NCI-H1694 (cell line): ENCODE measurements at regions not wholly inside any gene's neighbourhood (a gene's known extent, or its start where the extent isn't known, plus 50 kb on each side); places are given as distances from the start of the nearest gene placed in this dataset.

Experiments
- DNase-seq: peaks from one replicate; lab custom pipeline; 2025; lab: John Stamatoyannopoulos, UW

- no peak for DNase-seq
These were observed 243.4 kb upstream of the TBC1D5 start for GRCh38 chr3:17985658-17986347.

DNA sequence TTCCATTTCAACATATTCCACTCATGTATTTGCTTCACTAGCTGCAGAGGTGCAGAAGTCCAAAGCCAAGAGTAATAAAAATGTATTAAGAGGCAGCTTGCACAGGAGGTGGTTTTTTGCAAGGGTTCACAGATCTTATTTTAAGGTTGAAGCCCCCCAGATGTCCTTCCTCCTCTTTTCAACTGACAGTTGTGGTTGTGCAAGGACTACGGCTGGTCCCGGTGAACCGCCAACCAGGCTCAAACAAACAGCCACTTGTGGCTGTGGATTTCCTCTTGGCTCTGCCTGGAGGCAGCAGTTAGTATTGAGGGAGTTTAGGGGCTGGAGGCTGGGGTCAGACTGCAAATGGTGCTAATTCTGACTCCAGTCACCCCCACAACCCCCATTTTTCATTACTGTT, 240.7 kb upstream of the TBC1D5 start:
- no peak for DNase-seq

DNA sequence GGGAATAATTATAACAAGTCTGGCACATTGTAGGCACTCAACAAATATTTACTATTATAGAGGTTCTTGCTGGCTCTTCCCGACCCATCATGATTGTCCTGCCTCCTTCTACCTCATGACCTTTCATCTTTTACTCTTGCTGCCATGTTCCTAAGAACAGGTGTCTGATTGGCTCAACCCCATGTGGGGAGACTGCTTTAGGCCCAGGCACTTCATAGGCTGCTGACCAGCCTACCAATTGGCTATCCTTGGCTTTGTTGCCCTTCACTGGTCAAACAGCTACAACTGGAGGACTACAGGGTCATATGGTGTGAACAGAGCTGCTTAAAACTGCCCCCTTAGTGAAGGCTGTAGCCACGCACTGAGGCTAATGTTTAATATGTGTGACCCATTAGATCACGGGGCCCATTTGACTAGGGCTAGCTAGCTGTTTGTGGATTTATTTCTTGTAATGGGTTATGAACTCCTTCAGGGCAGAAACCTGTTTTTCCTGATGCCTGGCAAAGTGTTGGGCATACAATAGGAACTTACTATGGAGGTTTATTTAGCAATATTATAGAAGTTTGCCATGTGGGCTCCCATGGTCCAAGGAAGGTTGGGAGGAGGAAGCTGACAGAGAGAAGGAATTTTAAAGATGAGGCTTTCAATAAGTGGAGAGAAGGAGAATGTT, 239.9 kb upstream of the TBC1D5 start:
- no peak for DNase-seq

- DNase-seq = no peak
These were observed 238.4 kb upstream of the TBC1D5 start for GRCh38 chr3:17980863-17981262.

DNA sequence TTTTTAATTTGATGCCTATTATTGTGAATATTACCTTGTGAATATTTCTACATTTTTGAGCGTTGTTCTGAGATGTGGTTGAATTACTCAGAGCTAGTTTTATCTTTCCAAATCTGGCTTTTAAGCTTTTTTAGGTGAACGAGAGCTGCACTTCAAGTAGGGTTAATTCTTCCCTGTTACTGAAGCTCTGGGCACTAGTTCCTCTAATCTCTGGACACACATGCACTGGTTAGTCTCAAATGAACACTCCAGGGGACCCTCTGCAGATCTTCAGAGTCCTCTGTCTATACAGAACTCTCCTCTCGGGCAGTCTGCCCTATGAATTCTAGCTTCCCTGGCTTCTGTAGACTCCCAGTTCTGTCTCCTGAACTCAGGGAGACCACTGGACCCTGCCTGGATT, 237.5 kb upstream of the TBC1D5 start:
- DNase-seq = no peak

DNA sequence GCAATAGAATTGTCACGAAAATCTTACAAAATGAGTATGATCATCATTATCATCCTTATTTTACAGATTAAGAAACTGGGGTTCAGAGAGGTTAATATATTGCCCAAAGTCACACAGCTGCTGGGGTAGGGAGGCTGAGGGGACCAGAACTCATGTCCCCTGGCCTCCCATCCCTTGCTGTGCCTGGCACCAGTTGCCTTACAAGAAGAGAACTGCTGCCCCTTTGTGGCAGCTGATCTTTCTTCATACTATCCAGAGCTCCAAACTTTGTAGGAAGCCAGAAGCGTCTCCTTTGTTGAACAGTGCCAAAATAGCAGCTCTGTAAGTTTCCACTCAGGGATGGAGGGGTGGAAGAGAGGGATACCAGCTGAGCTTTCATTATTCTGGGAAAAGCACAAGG, 236.8 kb upstream of the TBC1D5 start:
- DNase-seq = no peak

DNA sequence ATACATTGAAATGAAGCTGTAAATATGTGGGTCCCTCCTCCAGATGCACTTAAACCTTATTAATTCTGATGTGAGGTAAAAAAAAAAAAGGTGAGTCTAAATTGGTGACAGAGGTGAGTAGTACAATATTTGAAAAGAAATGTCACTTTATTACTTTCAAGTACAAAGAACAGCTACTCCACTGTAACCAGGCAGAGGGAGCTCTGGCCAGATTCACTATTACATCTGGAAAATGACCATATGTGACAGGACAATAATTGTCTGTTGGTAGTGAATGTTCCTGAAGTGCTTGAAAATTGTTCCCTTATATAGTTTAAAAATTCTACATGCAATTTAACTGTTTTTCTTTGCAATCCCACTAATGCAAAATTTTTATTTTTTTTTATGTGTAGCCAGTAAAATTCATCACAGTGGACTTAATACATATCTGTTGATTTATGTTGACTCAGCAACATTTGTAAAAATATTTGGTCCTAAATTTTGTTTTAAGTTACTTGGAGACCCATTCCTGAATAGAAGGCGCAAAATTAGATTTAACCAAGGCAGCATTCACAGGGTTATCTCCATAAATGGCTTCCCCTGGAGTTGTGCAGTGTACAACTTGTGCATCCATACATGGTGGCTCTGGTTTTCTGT, 231.9 kb upstream of the TBC1D5 start:
- DNase-seq = no peak

DNA sequence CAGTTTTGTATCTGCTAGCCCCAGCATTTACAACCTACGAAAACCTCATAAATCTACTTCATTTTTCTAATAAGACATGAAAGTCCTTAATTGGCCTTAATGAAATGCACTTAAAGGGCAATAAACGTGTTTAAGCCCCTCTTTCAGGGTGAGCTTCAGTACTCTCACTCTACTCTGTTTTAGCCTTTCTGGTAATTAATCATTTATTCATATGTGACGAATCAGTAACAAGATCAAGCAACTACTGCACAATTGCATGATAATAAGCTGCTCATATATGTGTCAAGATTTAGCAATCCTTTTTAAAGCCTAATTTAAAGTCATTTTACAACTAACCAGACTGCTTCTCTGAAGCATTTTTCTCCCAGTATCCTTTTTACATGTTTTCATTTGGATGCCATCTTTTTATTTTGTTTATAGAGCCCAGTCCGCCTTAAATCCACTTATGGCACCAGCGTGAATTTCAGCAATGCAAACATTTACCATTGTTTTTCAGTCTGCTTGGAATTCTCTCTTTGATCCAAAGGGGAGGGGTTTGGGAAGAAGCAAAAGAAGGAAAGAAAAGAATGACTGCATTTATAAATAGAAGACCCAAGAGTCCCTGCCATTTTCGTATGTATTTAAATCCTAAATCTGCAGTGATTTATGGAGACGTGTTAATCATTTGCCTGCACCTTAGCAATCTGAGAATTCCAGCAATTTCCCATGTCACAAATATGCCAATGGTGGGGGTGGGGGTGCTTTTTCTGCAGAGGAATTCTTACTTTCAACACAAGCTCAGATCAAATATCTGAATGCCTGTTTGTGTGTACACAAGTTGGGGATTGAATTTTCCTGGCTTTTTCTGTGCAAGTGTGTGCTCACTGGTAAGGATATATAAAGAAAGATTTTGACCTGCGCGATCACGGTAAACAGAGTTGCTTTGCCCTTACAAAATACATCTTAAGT, 230.8 kb upstream of the TBC1D5 start:
- DNase-seq = no peak

GRCh38 chr3:17972476-17972875, 230.0 kb upstream of the TBC1D5 start:
- DNase-seq = no peak

DNA sequence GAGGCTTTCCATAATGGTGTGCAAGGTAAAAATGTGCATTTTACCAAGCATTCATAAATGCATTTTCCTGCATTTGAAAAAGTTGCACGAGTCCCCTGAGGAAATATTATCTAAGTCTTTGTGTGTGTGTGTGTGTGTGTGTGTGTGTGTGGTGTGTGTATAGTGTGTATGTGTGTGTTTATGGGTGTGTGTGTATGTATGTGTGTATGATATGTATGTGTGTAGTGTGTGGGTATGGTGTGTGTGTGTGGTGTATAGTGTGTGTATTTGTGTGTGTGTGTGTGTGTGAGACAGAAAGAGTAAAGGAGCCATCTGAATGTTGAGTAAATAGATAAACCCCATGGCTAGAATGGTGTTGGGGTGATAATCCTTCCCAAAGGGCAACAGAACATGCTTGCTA, 229.6 kb upstream of the TBC1D5 start:
- DNase-seq = no peak

GRCh38 chr3:17969985-17970568, 227.6 kb upstream of the TBC1D5 start:
- DNase-seq = no peak

GRCh38 chr3:17969244-17969643, 226.8 kb upstream of the TBC1D5 start:
- no peak for DNase-seq

- DNase-seq = no peak
These were observed 225.6 kb upstream of the TBC1D5 start for GRCh38 chr3:17967953-17968607.

GRCh38 chr3:17967111-17967510, 224.7 kb upstream of the TBC1D5 start:
- DNase-seq = no peak

DNA sequence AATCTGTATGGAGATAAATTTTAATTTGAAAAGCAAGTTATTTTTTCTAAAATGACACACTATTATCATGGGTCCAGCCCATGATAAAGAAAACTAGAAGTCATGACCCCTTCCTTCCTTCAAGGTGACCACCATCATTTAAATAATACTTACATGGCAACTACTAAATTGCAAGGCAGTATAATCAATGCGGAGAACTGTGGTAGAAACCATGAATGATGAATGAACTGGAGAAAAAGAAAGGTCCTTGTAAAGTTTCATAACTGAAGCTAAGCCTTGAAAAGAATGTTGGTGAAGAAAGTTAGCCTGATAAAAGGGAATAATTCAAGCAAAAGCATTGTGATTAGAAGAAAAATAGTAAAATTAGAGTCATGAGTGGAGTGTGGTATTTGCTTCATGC, 222.9 kb upstream of the TBC1D5 start:
- DNase-seq = no peak

- no peak for DNase-seq
These were observed 221.7 kb upstream of the TBC1D5 start for GRCh38 chr3:17964108-17964507.

DNA sequence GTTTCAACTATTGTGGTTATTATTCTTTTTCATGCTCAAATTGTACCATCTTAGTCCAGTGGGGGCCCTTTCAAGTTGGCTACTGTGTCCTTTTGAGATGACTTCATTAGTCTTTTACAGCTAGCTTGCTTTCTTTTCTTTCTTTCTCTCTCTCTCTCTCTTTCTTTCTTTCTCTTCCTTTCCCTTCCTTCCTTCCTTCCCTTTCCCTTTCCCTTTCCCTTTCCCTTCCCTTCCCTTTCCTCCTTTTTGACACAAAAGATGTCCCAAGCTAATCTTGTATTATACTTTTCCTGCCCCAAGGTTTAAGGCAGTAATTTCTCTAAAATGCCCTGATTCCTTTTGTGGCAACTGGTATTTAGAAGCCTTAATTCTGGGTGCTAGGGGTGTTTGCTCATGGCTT, 213.0 kb upstream of the TBC1D5 start:
- DNase-seq = no peak

GRCh38 chr3:17954801-17955200, 212.4 kb upstream of the TBC1D5 start:
- DNase-seq = no peak

DNA sequence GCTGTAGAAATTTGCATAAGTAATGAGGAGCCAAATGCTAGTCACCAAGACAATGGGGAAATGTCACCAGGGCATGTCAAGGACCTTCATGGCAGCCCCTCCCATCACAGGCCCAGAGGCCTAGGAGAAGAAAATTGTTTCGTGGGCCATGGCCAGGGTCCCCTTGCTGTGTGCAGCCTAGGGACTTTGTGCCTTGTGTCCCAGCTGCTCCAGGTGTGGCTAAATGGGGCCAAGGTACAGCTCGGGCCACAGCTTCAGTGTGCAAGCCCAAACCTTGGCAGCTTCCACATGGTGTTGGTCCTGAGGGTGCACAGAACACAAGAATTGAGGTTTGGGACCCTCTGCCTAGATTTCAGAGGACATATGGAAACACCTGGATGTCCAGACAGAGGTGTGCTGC, 208.8 kb upstream of the TBC1D5 start:
- no peak for DNase-seq

GRCh38 chr3:17949101-17949500, 206.7 kb upstream of the TBC1D5 start:
- no peak for DNase-seq

DNA sequence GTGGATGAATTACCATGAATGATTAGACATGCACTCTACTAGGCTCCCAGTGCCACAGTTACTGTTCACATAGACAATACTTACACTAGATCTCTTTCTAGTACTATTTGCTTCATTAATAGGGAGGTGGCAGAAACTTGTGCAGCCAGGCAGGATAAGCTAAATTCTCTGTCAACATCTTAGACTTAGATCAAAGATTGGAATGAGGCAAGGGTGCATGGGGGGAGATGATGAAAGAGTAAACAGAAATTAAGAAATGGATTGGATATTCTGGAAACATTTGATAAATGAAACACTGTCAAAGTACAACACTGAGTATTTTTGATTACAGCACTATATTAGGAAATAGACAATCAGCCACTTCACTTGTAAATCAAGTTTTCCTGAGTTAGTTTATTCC, 205.4 kb upstream of the TBC1D5 start:
- DNase-seq = no peak
